Renal cortical epithelial cell (primary cell): ENCODE measurements at regions not wholly inside any gene's neighbourhood (a gene's known extent, or its start where the extent isn't known, plus 50 kb on each side); places are given as distances from the start of the nearest gene placed in this dataset.
A peak's percentile ranks its signal among the peaks of the same experiment; 100 is the strongest.

Experiments used
- DNase-seq: peaks from one replicate; pipeline ENCODE4 v3.0.0-alpha.2; 2011; ENCODE audit warnings: low read depth

DNA sequence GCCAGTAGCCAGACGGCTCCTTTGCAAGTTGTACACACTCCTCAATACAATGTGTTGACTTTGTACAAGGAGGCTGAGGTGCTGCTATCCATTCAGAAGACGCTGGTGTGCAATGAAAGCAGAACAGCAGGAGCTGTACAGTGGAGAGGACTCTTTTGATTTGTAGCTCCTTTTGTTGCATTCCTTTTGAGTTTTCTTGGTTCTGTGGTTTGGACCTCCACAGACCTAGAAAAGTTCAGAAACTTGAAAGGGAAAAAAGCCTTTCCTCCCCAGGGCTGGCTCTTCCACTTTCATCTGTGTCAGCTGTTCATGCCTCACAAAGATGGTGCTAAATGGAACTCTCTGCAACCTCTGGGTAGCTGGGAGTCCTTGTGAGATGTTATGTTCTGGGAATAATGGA is 117.4 kb downstream of the MAT2B start:
- no peak for DNase-seq

DNA sequence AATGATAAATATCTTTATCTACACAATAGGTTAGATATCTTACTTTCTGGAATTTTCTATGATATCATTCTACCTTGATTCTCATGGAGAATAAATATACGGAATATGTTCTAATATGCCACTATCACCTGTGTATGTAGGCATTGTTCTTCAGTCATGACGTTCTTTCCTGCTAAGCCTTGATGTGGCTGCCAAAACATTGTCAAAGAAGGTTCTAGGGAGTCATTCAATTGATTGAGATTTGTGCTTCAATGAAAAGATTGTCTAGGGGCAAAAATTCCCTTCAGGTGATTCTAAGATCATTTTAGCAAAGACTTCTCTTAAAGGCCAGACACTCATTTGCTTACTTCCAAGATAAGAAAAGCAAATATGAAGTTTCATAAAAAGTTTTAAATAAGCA is 118.1 kb downstream of the MAT2B start:
- no peak for DNase-seq

DNA sequence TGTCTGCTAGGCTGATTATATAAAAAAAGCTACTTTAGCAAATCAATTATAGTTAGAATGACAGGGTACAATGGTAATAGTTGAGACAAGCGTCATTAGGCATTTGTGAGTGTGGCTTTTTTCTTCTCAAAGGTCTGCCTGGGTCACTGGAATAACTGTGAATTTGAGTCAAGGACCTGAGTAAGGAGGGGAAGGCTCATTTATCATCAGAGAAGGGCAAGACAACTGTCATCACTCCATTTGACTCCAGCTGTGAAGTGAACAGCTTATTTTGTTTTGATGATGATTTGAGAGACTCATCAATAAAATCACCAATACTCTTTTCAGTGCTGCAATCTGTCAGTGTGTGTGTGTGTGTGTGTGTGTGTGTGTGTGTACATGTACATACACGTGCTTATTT is 118.6 kb downstream of the MAT2B start:
- DNase-seq, result no peak

DNA sequence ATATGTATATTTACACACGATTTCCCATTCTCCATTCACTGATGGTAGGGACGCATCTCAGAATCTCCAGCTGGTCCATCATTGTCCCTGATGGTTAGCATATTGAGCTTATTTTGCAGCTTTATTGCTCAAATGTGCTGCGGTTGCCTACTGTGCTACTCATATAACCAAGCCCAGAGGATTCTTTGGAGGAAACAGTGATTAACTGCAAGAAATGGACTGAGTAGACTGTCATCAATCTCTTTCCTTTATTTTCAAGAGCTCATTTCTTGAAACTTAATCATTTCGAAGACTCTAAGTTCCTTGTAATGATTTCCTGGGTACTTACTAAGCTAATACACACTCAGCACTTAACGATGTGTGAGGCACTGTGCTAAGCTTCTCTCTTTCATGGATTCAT is 119.0 kb downstream of the MAT2B start:
- DNase-seq, result no peak

DNA sequence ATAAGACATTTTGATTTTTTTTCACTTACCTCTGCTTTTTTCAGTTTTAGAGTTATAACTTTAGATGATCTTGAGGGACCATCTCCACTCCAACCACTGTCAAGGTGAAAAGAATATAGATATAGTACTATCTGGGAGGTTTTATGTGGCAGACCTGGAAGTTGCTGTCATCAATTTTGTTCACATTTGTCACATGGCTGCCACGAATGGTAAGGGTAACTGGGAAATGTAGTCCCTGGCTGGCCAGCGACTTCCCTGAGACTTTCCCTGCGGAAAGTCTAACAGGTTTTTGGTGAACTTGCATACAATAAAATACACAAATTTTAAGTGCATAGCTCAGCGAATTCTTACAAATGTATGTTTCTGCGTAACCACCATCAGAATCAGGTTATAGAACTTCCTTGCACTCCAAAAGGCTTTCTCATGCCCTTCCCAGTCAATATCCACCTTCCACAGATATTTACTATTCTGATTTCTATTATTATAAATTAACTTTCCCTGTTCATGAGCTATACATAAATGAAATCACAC is 121.5 kb downstream of the MAT2B start:
- no peak for DNase-seq

DNA sequence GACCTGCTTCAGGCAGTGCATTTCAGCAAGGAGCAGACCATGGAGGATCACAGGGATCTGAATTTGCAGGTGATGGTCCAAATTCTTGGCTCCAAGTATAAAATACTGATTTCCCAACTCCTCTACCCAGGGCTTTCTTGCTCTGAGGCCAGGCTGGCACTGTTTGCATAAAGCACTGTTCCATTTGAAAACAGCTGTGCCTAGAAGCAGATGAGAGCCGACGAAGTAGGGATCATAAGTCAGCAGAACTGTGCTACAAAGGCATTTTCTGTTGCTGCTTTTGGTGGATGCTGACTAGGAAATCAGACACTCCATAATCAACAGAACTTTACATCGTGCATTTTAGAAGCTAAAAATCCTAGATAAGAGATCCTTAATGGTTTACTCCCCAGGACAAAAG is 126.4 kb downstream of the MAT2B start:
- no peak for DNase-seq

DNA sequence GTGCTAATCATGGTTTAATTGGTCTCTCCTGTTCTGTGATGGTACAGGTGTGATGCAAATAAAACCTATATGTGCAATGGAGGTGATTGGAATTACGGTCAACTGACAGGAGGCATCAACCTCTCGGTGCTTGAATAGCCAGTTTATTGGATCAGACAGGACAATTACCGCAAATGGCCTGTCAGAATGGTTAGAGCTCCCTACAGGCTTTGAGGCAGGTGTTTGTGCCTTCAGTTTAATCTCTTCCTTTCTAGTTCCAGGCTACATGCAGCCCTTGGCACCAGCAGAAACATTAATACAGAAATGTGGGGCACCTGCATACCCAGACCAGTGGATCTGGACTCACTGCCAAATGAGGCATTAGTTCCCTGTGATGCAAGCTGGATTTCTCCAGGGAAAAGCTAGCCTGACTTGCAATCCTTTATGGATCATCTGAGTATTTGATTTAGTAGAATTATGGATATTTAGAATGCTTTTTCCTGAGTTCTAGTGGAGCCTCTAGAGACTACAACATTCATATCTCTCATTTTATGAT is 128.6 kb downstream of the MAT2B start:
- DNase-seq, result no peak

DNA sequence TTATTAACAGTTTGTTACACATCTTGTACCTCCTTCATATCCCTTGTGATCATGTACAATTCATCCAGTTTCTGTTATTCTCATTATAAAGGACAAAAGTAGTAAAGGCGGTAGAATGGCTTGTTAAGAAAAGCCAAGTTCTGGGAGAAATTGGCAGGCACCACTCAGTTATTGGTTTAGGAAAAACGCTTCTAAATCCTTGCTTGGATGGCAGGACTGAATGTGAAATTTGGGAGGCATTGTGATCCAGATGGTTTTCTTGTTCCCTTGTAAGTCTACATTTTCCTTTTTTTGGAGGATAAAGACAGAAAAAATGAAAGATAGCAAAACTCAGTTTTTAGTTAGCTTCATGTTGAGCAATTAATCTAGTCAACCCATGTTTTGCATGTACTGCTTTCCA is 130.2 kb downstream of the MAT2B start:
- no peak for DNase-seq

DNA sequence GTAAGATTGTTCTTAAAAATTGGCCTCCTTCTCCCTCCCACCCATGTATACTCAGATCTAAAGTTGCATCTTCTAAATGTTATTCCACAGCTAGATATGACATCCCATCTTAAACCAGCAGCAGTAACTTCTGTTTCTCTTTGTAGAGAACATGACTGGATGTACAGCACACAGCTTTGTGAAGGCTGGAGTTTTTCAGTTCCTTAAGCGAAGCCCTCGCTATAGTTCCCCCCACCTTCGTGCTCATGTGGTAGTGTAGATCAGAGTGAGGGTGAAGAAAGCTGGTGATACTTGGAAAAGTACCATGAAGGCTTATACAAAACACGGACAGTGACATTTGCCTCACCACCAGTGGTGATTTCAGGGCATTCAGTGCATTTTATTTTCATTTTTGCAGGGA is 137.5 kb downstream of the MAT2B start:
- DNase-seq, result no peak

DNA sequence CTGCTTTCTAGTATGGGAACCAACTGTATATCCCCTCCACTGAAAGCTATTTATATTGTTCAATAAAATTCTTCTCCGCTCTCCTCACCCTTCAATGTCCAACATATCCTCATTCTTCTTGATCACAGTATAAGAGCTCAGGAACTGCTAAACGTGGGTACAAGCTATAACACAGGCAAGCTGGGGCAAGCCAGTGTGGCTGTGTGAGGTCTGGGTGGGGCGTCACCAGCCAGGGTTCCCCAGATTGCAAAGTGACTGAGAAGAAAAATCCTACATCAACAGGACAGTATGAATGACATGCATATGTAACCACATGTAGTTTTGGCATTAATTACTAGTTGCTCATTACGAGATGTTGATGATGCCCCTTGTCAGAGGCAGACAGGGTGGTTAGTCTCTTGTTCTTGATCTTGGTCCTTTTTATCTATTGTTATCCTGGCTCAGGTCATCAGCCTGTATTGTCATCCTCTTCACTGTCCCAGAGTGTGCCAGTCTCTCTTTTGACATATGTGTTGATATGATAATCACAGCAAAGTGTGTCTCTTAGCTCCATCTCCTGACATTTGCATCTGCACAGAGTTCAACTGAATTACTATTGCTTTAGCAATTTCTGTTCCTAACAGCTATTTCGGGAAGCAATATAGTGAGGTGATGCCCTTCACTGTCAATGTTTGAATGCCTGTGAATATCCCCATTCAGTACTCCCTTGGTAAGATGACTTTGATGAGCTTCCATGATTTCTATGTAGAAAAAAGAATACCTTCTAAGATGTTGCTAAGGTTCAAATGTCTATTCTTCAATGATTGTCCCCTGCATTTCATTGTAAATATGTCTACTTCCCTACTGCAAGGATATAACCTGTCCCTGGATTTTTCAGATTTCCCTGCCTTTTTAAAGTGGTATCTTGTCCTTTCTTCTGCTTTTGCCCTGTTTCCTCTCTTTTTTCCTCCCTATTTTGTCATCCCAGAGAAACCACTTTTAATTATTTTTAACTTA is 140.3 kb downstream of the MAT2B start:
- no peak for DNase-seq

DNA sequence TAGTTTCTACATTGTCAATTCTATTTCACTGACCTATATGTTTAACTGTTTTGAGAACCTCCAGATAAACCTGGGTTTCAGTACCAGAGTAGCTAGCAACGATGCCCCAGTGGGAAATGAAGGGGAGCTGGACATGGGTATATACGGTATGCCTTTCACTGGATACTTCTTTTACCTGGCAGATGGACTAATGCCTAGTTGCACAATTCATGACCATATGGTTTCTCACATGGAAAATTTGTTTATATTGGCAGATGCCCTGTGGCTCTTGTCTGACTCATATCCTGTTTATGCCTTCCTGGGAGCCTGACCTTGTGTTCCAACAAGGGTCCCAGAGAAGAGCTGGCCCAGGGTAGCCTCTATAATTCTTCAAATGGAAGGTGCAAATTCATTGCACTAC is 144.1 kb downstream of the MAT2B start:
- peak; percentile 91 for DNase-seq

DNA sequence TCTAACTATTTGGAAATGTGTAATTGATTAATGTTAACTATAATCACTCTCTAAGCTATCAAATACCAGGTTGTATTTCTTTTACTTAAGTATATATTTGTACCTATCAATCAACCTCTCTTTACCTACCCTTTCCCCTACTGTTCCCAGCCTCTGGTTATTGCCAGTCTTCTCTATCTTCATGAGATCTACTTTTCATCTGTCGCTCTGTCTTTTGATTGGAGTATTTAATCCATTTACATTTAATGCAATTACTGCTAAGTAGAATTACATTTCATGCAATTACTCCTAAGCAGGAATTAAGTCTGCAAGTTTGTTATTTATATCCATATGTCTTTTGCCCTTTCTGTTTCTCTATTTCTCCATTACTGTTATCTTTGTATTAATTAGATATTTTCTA is 148.1 kb downstream of the MAT2B start:
- no peak for DNase-seq

DNA sequence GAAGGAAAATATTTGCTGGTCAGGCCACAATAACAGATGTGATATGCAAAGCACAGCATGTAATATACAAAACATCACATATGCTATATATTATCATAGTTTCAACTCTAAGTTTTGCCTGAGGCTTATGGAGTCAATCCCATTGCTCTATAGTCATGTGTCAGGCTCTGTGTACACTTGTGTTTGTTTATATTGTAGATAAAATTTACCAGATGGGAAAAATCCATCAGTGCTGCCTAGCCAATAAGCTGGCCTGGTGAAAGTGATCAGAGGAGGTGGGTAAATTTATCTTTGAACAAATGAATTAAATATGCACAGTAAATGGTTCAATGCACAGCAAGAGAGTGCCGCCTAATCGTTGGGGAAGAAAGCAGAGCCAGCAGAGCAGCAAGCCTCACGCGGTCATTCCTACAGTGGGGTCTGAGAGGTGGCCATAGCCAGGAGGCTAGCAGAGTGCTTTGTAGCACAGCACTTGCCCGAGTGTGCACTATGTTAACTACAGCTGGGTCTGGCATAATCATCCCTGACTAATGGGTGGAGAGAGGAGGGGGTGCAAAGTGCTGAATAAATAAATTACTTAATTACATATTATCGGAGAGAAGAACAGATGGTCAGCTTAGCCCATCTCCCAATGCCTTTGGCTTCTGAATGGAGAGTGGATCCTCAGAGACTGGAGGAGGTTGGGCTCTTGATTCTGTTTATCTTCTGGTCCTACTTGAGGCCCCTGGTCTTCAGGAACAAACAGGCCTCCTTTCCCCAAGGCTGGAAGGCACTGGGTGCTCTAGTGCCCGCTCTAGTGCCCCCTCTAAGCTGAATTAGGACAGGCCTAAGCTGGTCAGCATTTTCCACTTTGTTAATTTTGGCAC is 153.5 kb downstream of the MAT2B start:
- no peak for DNase-seq

DNA sequence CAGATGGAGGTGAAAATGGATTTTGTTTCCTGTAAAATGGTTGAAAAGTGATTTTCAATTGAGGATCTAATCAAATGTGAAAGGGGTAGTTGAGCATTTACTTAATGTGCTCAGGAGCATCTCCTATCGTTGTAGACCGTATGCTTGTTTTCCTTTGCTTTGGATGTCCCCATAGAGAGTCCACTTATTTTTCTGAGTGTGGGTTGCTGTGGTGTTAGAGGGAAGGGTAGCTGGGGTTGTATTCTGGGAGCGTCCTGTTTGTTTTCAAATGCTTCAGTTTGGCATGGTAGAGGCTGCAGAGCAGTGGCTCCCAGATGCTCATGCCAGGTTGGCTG is 154.1 kb downstream of the MAT2B start:
- no peak for DNase-seq

DNA sequence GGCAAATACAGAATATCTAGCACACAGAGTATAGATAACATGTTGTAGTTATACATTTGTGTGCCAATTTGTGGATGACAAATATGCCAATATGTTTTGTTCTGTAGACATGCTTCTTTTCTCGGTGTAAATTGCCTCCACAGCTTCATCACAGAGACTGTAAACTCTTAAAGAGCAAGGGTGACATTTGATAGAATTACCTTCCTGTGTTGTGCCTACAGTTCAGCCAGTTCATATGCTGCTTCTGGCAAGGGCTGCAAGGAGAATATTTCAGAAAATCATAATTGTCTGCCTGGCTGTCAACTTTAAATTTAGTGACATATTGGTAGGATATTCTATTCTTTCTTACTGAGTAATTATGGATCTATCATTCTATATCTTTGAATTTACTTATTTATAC is 155.1 kb downstream of the MAT2B start:
- no peak for DNase-seq

DNA sequence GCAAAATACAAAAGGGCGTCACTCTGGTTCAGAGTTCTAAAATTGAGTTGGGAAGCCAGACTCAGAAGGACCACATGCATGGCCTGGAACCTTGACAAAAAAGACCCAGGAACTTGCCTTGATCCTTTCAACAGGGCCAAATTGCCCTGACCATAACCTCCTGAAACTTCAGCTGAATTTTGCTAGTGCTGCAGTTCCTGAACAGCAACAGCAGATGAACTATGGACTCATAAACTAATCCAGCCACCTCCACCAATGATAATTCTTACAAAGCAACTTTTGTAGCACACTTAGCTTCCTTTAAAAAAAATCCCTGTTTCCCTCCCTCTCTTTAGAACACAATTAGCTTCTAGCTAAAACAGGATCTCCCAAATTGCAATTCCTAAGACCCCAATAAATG is 155.9 kb downstream of the MAT2B start:
- no peak for DNase-seq

DNA sequence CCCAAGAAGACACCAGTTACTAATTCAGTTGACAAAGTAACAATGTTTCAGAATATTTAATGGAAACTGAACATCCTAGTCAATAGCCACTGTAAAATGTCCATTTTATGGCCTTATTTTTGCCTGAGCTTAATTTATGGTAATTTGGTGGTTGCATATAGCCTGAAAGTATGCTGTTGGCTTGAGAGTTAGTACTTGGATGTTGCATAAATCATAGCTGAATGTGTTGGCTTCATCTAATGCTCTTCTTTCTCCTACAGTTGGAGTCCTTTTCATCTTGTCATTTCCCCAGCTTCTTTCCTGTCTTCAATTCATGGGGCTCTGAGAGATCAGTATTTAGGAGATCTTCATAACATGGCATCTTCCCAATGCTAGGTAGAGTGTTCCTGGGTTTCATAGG is 164.6 kb downstream of the MAT2B start:
- DNase-seq, result no peak

DNA sequence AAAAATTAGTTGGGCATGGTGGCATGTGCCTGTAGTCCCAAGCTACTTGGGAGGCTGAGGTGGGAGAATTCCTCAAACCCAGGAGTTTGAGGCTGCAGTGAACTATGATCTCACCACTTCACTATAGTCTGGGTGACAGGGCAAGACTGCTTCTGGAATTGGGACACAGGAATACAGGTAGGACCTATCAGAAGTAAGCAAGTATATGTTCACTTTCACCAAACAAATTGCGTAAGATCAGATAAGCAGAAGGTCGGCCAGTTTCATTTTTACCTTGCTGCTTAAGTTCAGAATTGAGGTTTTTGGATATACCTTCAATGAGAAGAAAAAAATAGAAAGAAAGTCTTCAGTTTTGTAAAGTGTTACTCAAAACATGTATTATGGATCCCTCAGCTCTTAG is 171.7 kb downstream of the MAT2B start:
- no peak for DNase-seq

DNA sequence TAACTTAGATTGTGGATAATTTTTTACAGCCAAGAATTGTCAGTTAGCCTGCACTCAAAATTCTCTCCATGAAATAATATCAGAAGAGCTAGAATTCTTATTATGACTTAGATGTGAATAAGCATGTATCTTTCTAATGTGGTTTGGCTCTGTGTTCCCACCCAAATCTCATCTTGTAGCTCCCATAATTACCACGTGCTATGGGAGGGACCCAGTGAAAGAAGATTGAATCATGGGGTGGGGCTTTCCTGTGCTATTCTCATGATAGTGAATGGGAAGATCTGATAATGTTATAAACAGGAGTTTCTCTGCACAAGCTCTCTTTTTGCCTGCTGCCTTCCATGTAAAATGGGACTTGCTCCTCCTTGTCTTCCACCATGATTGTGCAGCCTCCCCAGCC is 176.8 kb downstream of the MAT2B start:
- DNase-seq, result no peak

DNA sequence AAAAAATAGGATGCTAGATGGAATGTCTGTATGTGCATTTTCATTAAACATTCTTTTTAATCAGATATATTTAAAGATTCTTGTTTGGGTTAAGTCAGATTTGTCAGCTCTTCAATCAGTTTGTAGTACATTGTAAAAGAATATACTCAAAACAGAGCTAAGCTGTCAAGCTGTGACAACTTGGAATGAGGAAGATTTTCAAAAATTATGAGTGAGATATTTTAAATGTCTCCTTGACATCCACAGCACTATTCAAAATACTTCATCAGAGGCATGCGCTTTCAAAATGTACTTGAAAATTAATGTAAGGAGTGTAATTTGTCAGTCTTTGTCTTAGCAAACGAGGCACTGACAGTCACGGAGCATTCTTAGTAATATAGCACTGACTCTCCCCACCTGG is 182.0 kb downstream of the MAT2B start:
- DNase-seq, result no peak

DNA sequence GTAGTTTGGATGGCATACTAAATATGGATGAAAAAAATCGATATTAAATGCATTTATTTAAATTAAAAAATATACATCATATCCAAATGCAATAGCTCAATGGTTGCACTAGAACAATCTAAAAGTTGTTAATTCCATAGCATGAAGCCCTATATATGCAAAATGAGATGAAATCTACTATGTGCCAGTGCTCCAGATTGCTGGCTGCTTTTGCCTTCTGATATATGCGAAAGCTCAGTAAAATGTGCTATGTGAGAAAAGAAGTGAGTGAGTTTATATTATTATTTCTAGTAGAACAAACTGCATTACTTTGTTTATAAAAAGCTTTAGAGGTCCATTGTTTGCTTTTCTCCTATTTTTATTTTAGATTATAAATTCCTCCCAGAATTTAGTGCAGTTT is 186.7 kb downstream of the MAT2B start:
- no peak for DNase-seq

DNA sequence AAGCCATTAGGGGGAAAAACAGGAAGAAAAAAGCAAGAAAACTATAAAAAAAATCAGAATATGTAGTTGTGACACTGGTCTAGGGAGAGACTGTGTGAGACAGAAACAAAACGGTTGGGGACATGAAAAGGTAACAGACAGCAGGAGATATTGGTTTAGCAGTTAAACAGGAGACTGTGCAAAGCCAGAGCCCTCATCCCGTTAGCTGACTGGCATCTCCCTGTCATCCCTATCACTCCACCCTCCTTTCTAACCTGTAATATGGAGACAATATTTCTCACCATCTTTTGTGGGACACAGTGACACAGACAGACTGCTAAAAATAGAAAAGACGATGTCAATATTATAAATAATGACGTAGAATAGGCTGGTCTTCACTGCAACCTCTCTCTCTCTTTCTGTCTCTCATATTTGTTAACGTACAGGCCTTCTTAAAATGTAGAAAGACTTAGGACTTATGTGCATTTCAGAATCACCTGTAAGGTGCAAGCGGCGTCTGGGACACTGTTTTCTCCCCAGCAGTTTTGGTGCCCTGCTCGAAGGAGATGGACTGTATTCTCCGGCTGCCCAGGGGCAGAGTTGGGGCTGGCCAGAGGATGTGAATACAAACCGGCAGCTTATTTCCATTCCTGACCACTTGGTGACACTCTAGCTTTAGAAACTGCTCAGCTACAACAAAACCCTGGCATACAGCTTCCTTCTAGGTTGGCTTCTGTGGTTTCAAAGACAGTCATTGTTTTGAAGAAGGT is 190.6 kb downstream of the MAT2B start:
- peak; percentile 79 for DNase-seq
